ENCODE measurements at regions not wholly inside any gene's neighbourhood (a gene's known extent, or its start where the extent isn't known, plus 50 kb on each side); places are given as distances from the start of the nearest gene placed in this dataset.

DNA sequence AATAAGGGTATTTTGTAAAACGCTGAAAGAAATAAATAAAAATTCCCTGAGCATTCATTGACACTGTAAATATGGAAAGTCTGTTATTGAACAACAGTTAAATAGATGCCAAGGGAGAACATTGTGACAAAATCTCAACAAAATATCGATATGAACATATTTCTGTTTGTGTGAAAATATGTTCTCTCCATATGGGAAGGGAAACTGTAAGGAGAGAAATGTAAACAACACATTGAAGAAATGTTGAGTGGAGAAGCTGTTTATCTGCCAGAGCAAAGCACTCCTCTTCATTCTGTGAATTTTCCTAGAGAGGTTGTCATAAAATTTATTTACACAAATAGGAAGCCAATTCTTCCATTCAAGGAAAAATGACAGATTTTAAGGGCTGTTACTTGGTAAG lies 57.1 kb upstream of the EOMES start:
- Histone ChIP-seq H3K4me1 (ENCODE audit: control insufficient read depth, low read depth, low read length) (no peaks in the 10 kb centered on the region), H3K9ac (ENCODE audit: low read length) (no peak overlapping the region), H3K4me3 (ENCODE audit: low read length) (no peak overlapping the region), H3K27ac (ENCODE audit: low read length) (no peak overlapping the region), H3K27me3 (ENCODE audit: control insufficient read depth, insufficient read depth, low read length) (no peaks in the 10 kb centered on the region), H3K36me3 (ENCODE audit: control insufficient read depth, low read depth, low read length) (no peaks in the 10 kb centered on the region), H3K9me3 (ENCODE audit: control insufficient read depth, low read depth, low read length) (no peaks in the 10 kb centered on the region)

DNA sequence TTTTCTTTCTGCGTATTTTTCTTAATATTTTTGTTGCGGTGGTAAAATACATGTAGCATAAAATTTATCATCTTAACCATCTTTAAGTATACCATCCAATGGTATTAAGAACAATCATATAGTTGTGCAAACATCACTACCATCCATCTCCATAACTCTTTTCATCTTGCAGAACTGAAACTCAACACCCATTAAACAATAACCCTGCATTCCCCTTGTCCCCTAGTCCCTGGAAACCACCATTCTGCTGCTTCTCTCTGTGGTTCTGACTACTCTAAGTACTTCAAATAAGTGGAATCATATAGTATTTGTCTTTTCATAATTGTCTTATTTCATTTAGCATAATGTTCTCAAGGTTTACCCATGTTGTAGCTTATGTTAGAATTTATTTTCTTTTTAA lies 67.3 kb upstream of the EOMES start:
- no peaks in the 10 kb centered on the region for H3K27me3 ChIP-seq (ENCODE audit: control insufficient read depth, insufficient read depth, low read length)
- H3K36me3 ChIP-seq (ENCODE audit: control insufficient read depth, low read depth, low read length): no peaks in the 10 kb centered on the region
- H3K4me3 ChIP-seq (ENCODE audit: low read length): no peak overlapping the region
- H3K9me3 ChIP-seq (ENCODE audit: control insufficient read depth, low read depth, low read length): no peaks in the 10 kb centered on the region
- H3K27ac ChIP-seq (ENCODE audit: low read length): no peak overlapping the region
- H3K4me1 ChIP-seq (ENCODE audit: control insufficient read depth, low read depth, low read length): no peaks in the 10 kb centered on the region
- no peak overlapping the region for H3K9ac ChIP-seq (ENCODE audit: low read length)

DNA sequence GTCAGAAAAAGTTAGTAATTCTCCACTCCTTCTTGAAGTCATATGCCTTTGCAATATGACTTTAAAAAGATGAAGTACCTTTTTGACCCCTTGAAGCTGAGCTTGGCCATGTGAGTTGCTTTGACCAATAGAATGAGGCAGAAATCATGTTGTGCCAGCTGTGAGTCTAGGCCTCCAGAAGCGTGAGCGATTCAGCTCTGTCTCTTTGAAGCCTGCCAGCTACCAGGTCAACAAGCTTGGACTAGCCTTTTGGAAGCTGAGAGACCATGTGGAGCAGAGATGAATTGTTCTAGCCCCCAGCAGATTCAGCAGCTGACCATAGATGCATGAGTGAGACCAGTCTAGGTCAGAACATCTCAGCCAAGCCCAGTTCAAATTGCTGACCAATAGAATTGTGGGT lies 69.8 kb upstream of the EOMES start:
- H3K27ac ChIP-seq (ENCODE audit: low read length): no peak overlapping the region
- H3K4me1 ChIP-seq (ENCODE audit: control insufficient read depth, low read depth, low read length): no peaks in the 10 kb centered on the region
- no peak overlapping the region for H3K4me3 ChIP-seq (ENCODE audit: low read length)
- H3K27me3 ChIP-seq (ENCODE audit: control insufficient read depth, insufficient read depth, low read length): no peaks in the 10 kb centered on the region
- H3K9me3 ChIP-seq (ENCODE audit: control insufficient read depth, low read depth, low read length): no peaks in the 10 kb centered on the region
- no peaks in the 10 kb centered on the region for H3K36me3 ChIP-seq (ENCODE audit: control insufficient read depth, low read depth, low read length)
- no peak overlapping the region for H3K9ac ChIP-seq (ENCODE audit: low read length)

DNA sequence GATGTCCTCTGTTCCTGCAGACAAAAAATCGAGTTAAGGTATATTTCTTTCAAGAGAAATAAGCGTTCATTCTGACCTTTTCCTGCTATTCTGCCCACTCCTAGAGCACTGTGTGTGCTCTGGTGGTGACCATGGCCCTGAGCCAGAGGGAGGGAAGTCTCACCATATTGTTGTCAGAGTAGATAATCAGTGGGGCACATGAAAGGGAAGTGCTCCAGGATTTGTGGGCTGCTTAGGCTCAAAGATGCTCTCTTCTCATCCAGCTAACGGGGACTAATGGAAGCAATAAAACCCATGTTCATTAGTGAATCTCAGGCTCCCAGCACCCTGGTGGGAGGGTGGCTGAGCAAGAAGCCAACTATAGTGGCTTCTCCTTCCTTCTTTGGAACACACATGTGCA lies 70.7 kb upstream of the EOMES start:
- Histone ChIP-seq H3K9me3 (ENCODE audit: control insufficient read depth, low read depth, low read length) (no peaks in the 10 kb centered on the region), H3K4me1 (ENCODE audit: control insufficient read depth, low read depth, low read length) (no peaks in the 10 kb centered on the region), H3K36me3 (ENCODE audit: control insufficient read depth, low read depth, low read length) (no peaks in the 10 kb centered on the region), H3K27me3 (ENCODE audit: control insufficient read depth, insufficient read depth, low read length) (no peaks in the 10 kb centered on the region), H3K9ac (ENCODE audit: low read length) (no peak overlapping the region), H3K4me3 (ENCODE audit: low read length) (no peak overlapping the region), H3K27ac (ENCODE audit: low read length) (no peak overlapping the region)

DNA sequence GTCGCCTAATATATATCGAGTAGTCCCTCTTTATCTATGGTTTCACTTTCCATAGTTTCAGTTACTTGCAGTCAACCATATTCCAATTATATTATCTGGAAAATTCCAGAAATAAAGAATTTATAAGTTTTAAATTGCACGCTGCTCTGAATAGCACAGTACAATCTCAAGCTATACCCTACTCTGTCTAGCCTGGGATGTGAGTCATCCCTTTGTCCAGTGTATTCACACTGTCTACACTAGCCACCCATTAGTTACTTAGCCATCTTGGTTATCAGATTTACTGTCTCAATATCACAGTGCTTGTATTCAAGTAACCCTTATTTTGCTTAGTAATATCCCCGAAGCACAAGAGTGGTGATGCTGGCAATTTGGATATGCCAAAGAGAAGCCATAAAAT lies 72.1 kb upstream of the EOMES start:
- no peaks in the 10 kb centered on the region for H3K27me3 ChIP-seq (ENCODE audit: control insufficient read depth, insufficient read depth, low read length)
- no peak overlapping the region for H3K27ac ChIP-seq (ENCODE audit: low read length)
- no peak overlapping the region for H3K9ac ChIP-seq (ENCODE audit: low read length)
- H3K4me1 ChIP-seq (ENCODE audit: control insufficient read depth, low read depth, low read length): no peaks in the 10 kb centered on the region
- no peaks in the 10 kb centered on the region for H3K9me3 ChIP-seq (ENCODE audit: control insufficient read depth, low read depth, low read length)
- no peak overlapping the region for H3K4me3 ChIP-seq (ENCODE audit: low read length)
- no peaks in the 10 kb centered on the region for H3K36me3 ChIP-seq (ENCODE audit: control insufficient read depth, low read depth, low read length)

DNA sequence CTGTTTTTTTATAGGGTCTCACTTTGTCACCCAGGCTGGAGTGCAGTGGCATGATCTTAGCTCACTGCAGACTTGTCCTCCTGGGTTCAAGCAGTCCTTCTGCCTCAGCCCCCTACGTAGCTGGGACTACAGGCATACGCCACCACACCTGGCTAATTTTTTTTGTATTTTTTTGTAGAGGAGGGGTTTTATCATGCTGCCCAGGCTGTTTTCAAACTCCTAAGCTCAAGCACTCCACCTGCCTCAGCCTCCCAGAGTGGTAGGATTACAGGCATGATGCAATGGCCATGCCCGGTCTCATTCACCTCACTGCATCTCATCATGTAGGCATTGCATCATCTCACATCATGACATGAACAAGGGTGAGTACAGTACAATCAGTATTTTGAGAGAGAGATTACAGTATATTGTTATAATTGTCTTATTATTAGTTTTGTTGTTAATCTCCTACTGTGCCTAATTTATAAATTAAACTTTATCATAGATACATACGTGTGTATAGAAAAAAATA lies 74.3 kb upstream of the EOMES start:
- H3K27me3 ChIP-seq (ENCODE audit: control insufficient read depth, insufficient read depth, low read length): no peaks in the 10 kb centered on the region
- no peak overlapping the region for H3K4me3 ChIP-seq (ENCODE audit: low read length)
- H3K36me3 ChIP-seq (ENCODE audit: control insufficient read depth, low read depth, low read length): no peaks in the 10 kb centered on the region
- H3K27ac ChIP-seq (ENCODE audit: low read length): no peak overlapping the region
- no peak overlapping the region for H3K9ac ChIP-seq (ENCODE audit: low read length)
- no peaks in the 10 kb centered on the region for H3K4me1 ChIP-seq (ENCODE audit: control insufficient read depth, low read depth, low read length)
- H3K9me3 ChIP-seq (ENCODE audit: control insufficient read depth, low read depth, low read length): no peaks in the 10 kb centered on the region

DNA sequence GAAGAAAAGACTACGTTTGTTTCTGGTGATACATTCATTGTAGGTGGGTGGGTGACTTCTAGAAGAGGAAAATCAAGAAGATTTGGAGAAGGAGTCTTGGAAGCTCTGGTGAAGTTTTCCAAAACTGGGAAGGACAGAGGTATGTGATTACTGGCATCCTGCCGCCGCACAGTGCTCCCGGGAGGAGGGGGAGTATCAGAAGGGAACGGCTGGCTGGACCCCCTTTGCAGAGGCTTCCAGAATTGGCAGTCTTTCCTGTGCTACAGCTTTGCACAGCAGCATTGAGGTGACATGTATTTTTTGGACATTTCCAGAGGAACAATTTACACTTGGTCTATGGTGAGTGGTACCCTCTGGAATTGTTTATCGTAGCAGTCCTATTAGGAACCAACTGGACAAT lies 75.7 kb upstream of the EOMES start:
- Histone ChIP-seq H3K9ac (ENCODE audit: low read length) (no peak overlapping the region), H3K4me1 (ENCODE audit: control insufficient read depth, low read depth, low read length) (no peaks in the 10 kb centered on the region), H3K27me3 (ENCODE audit: control insufficient read depth, insufficient read depth, low read length) (no peaks in the 10 kb centered on the region), H3K36me3 (ENCODE audit: control insufficient read depth, low read depth, low read length) (no peaks in the 10 kb centered on the region), H3K4me3 (ENCODE audit: low read length) (no peak overlapping the region), H3K9me3 (ENCODE audit: control insufficient read depth, low read depth, low read length) (no peaks in the 10 kb centered on the region), H3K27ac (ENCODE audit: low read length) (no peak overlapping the region)

DNA sequence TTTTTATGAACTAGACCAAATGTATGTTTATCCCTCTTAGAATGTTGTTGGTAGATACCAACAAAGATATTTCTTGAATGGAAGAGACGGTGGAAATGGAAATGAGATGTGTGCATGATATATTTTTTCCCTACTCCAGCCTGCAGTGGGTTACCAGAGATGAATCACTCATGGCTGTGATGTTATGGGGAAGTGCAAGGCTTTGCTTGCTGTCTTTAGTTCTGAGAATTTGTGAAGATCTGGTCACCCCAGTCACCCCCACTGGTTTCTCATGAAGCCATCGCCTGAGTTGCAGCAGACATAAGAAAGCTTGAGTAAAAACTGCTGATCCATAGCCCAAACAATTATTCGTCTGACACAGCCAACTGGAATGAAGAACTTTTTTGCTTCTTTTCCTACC lies 78.1 kb upstream of the EOMES start:
- no peak overlapping the region for H3K9ac ChIP-seq (ENCODE audit: low read length)
- no peaks in the 10 kb centered on the region for H3K27me3 ChIP-seq (ENCODE audit: control insufficient read depth, insufficient read depth, low read length)
- no peaks in the 10 kb centered on the region for H3K36me3 ChIP-seq (ENCODE audit: control insufficient read depth, low read depth, low read length)
- H3K9me3 ChIP-seq (ENCODE audit: control insufficient read depth, low read depth, low read length): no peaks in the 10 kb centered on the region
- no peak overlapping the region for H3K4me3 ChIP-seq (ENCODE audit: low read length)
- no peaks in the 10 kb centered on the region for H3K4me1 ChIP-seq (ENCODE audit: control insufficient read depth, low read depth, low read length)
- no peak overlapping the region for H3K27ac ChIP-seq (ENCODE audit: low read length)

DNA sequence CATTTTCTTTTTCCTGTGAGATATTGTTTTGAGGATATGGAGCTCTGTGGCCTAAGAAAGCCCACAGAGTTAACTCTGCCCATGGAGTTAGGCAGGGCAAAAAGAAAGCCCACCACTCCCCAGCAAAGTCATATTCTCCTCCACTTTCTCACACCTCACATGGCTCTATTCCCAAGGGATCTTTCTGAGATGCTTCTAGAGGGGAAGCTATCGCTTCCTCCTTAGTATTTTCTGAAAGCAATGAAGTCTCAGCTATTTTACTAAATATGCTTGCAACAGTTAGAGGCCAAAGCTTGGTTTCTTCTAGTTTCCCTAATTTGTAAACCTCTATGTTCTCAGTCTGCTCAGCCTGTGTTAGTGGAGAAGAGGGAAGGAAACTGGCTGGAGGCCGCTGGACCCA lies 80.3 kb upstream of the EOMES start:
- H3K4me3 ChIP-seq (ENCODE audit: low read length): no peak overlapping the region
- no peaks in the 10 kb centered on the region for H3K9me3 ChIP-seq (ENCODE audit: control insufficient read depth, low read depth, low read length)
- no peaks in the 10 kb centered on the region for H3K36me3 ChIP-seq (ENCODE audit: control insufficient read depth, low read depth, low read length)
- no peak overlapping the region for H3K9ac ChIP-seq (ENCODE audit: low read length)
- H3K4me1 ChIP-seq (ENCODE audit: control insufficient read depth, low read depth, low read length): peaks cover 7% of the 10 kb centered on the region
- H3K27ac ChIP-seq (ENCODE audit: low read length): no peak overlapping the region
- no peaks in the 10 kb centered on the region for H3K27me3 ChIP-seq (ENCODE audit: control insufficient read depth, insufficient read depth, low read length)

DNA sequence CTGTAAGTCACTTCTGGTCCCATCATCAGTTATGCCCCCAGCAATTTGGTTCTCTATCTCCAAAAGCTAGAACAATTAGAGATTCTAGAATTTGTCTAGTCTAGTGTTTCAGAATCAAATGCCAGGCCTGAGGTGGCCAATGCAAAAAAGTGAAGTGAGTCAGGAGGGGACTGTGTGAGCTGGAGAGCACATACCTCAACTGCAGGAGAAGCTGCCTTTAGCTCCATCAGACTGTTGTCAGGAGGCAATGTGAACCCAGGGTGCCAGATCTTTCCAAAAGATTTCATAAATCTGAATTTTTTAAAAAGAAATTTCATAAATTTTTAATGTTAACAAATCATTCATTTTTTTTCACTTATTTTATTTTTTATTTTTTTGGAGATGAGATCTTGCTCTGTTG lies 80.7 kb upstream of the EOMES start:
- no peak overlapping the region for H3K27ac ChIP-seq (ENCODE audit: low read length)
- H3K4me3 ChIP-seq (ENCODE audit: low read length): no peak overlapping the region
- H3K9me3 ChIP-seq (ENCODE audit: control insufficient read depth, low read depth, low read length): no peaks in the 10 kb centered on the region
- H3K9ac ChIP-seq (ENCODE audit: low read length): no peak overlapping the region
- H3K4me1 ChIP-seq (ENCODE audit: control insufficient read depth, low read depth, low read length): peaks cover 7% of the 10 kb centered on the region
- no peaks in the 10 kb centered on the region for H3K27me3 ChIP-seq (ENCODE audit: control insufficient read depth, insufficient read depth, low read length)
- no peaks in the 10 kb centered on the region for H3K36me3 ChIP-seq (ENCODE audit: control insufficient read depth, low read depth, low read length)

DNA sequence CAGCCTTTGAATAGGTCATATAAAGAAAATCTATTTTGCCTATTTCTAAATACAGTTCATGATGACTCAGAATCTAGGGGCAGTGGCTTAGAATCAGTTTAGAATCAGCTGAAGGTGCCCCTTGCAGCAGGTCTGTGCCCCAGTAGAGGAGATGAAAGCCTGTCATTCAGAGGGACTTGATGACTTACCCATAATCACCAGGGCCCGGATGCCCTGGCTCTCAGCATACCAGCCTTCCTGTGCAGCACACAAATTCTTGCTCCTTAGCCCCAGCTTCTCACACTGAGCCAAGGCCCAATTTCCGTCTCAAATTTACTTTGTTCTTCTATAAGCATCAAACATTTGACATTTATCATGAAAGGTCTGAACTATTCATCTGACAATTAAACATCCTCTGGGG lies 83.2 kb upstream of the EOMES start:
- H3K9me3 ChIP-seq (ENCODE audit: control insufficient read depth, low read depth, low read length): no peaks in the 10 kb centered on the region
- no peaks in the 10 kb centered on the region for H3K36me3 ChIP-seq (ENCODE audit: control insufficient read depth, low read depth, low read length)
- H3K4me3 ChIP-seq (ENCODE audit: low read length): no peak overlapping the region
- no peak overlapping the region for H3K9ac ChIP-seq (ENCODE audit: low read length)
- peaks cover 7% of the 10 kb centered on the region for H3K4me1 ChIP-seq (ENCODE audit: control insufficient read depth, low read depth, low read length)
- no peak overlapping the region for H3K27ac ChIP-seq (ENCODE audit: low read length)
- no peaks in the 10 kb centered on the region for H3K27me3 ChIP-seq (ENCODE audit: control insufficient read depth, insufficient read depth, low read length)

DNA sequence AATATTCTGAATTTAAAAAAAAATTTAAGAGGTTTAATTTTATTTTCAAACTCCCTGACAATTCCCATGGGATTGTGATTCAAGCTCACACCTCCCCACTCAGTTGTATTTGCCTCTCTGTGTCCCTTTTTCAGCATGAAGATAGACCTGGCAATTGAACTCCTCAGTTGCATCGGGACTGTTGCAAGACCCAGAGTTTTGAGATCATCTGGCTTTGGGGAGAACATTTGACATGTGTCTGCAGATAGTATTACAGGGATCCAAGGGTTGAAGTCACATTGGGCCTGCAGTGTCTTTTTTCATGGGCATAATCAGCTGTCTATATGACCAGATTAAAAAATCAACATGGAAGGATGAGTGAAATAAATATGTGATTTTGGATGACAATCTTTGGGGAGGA lies 91.1 kb upstream of the EOMES start:
- H3K4me3 ChIP-seq (ENCODE audit: low read length): no peak overlapping the region
- no peaks in the 10 kb centered on the region for H3K9me3 ChIP-seq (ENCODE audit: control insufficient read depth, low read depth, low read length)
- peaks cover 8% of the 10 kb centered on the region for H3K4me1 ChIP-seq (ENCODE audit: control insufficient read depth, low read depth, low read length)
- H3K9ac ChIP-seq (ENCODE audit: low read length): no peak overlapping the region
- H3K27me3 ChIP-seq (ENCODE audit: control insufficient read depth, insufficient read depth, low read length): no peaks in the 10 kb centered on the region
- H3K36me3 ChIP-seq (ENCODE audit: control insufficient read depth, low read depth, low read length): no peaks in the 10 kb centered on the region
- H3K27ac ChIP-seq (ENCODE audit: low read length): no peak overlapping the region

Data from iPS-18a (cell line).